Neural cell (in vitro differentiated cells): ENCODE measurements at regions not wholly inside any gene's neighbourhood (a gene's known extent, or its start where the extent isn't known, plus 50 kb on each side); places are given as distances from the start of the nearest gene placed in this dataset.

ENCODE experiments used
- EZH2 ChIP-seq: fragments of 200-600, 300-800 bp; shearing (Covaris generic), sonication (generic); IDR thresholded peaks from 2 replicates; pipeline ENCODE4 v1.6.1; 2014; ENCODE audit warnings: antibody characterized with exemption, low read length, borderline replicate concordance, mild to moderate bottlenecking; ENCODE audit not compliant: insufficient read depth, poor library complexity, severe bottlenecking
- REST ChIP-seq: IDR thresholded peaks from 2 replicates; pipeline ENCODE4 v1.6.1; 2012; ENCODE audit warnings: borderline replicate concordance

GRCh38 chr11:45580399-45580798 lies 85.0 kb downstream of the CHST1 start:
- TF ChIP-seq EZH2 (no peak), REST (no peak)
